NCI-H2227 (cell line): ENCODE measurements at regions not wholly inside any gene's neighbourhood (a gene's known extent, or its start where the extent isn't known, plus 50 kb on each side); places are given as distances from the start of the nearest gene placed in this dataset.

Experiments used
- DNase-seq: peaks from one replicate; lab custom pipeline; 2025; ENCODE audit not compliant: unreplicated experiment; lab: John Stamatoyannopoulos, UW

- DNase-seq: no peak
Observed at GRCh38 chr13:29935309-29935981, 85.0 kb upstream of the UBL3 start.

GRCh38 chr13:29934531-29935308, 84.3 kb upstream of the UBL3 start:
- DNase-seq: no peak

- DNase-seq: no peak
Observed at GRCh38 chr13:29933401-29933800, 83.0 kb upstream of the UBL3 start.

GRCh38 chr13:29931696-29932095, 81.3 kb upstream of the UBL3 start:
- DNase-seq: no peak

- DNase-seq: no peak
Observed at GRCh38 chr13:29929062-29929847, 78.8 kb upstream of the UBL3 start.

GRCh38 chr13:29926098-29926476, 75.7 kb upstream of the UBL3 start:
- no peak for DNase-seq

- no peak for DNase-seq
Observed at GRCh38 chr13:29925457-29926097, 75.2 kb upstream of the UBL3 start.

GRCh38 chr13:29924482-29925350, 74.3 kb upstream of the UBL3 start:
- DNase-seq: no peak

- no peak for DNase-seq
Observed at GRCh38 chr13:29923554-29924481, 73.4 kb upstream of the UBL3 start.

GRCh38 chr13:29922896-29923295, 72.5 kb upstream of the UBL3 start:
- DNase-seq: no peak

GRCh38 chr13:29922281-29922821, 71.9 kb upstream of the UBL3 start:
- no peak for DNase-seq

GRCh38 chr13:29921542-29921941, 71.1 kb upstream of the UBL3 start:
- no peak for DNase-seq

- no peak for DNase-seq
Observed at GRCh38 chr13:29920025-29920643, 69.7 kb upstream of the UBL3 start.

GRCh38 chr13:29918845-29919244, 68.4 kb upstream of the UBL3 start:
- no peak for DNase-seq

GRCh38 chr13:29917650-29918049, 67.2 kb upstream of the UBL3 start:
- no peak for DNase-seq

GRCh38 chr13:29914581-29914980, 64.2 kb upstream of the UBL3 start:
- DNase-seq: no peak

GRCh38 chr13:29911781-29912418, 61.5 kb upstream of the UBL3 start:
- no peak for DNase-seq

GRCh38 chr13:29909975-29910674, 59.7 kb upstream of the UBL3 start:
- DNase-seq: no peak
